SK-N-SH (cell line): ENCODE measurements at regions not wholly inside any gene's neighbourhood (a gene's known extent, or its start where the extent isn't known, plus 50 kb on each side); places are given as distances from the start of the nearest gene placed in this dataset.

ENCODE experiments used
- CTCF ChIA-PET: fragments of 300-600, 350-600 bp; formaldehyde crosslinking; extraction: SDS; loops from one replicate; lab custom pipeline; 2021; lab: Yijun Ruan, JAX
- POLR2A ChIA-PET: fragments of 350-600 bp; sonication (Branson Sonifier 250); formaldehyde crosslinking; extraction: SDS; loops from one replicate; lab custom pipeline; 2020; ENCODE audit warnings: antibody characterized with exemption, inconsistent platforms; lab: Yijun Ruan, JAX
- DNase-seq: peaks from one replicate; pipeline ENCODE4 v3.0.0; 2012
- H2AFZ ChIP-seq: fragments of 200-600 bp; sonication (generic); 2 replicates; pipeline ENCODE4 v1.8.1; 2016; ENCODE audit warnings: antibody characterized with exemption, mild to moderate bottlenecking, low read depth
- H3F3A ChIP-seq: fragments of 200-600 bp; sonication (generic); replicated peaks from 2 replicates; pipeline ENCODE3; 2016; ENCODE audit warnings: antibody characterized with exemption, mild to moderate bottlenecking; ENCODE audit not compliant: insufficient read depth
- H3K27ac ChIP-seq, 2 experiments: fragments of 200-500 bp in 1 of 2; fragments of 200-600 bp in 1 of 2; sonication (Bioruptor generic) in 1 of 2; sonication (generic), shearing (Covaris generic) in 1 of 2; 2 replicates each; pipeline versions ENCODE4 v1.5.1 to v1.6.1; 2014 to 2016; ENCODE audit warnings: low read depth in 2 of 2, inconsistent platforms in 1 of 2, low read length in 1 of 2, mild to moderate bottlenecking in 1 of 2, mixed read lengths in 1 of 2
- H3K27me3 ChIP-seq: fragments of 200-600 bp; sonication (generic), shearing (Covaris generic); 2 replicates; pipeline ENCODE4 v1.6.1; 2016; ENCODE audit warnings: mixed run types; ENCODE audit not compliant: insufficient read depth
- H3K36me3 ChIP-seq, 2 experiments: fragments of 200-500 bp in 1 of 2; fragments of 200-600 bp in 1 of 2; sonication (Bioruptor generic) in 1 of 2; sonication (generic) in 1 of 2; replicated peaks in 1 of 2; 2 replicates each; pipeline versions ENCODE3 to v1.5.1; 2014 to 2016; ENCODE audit warnings: low read length in 1 of 2, mild to moderate bottlenecking in 1 of 2; ENCODE audit not compliant: insufficient read depth in 2 of 2, control insufficient read depth in 1 of 2
- H3K4me1 ChIP-seq, 2 experiments: fragments of 200-500 bp in 1 of 2; fragments of 200-600 bp in 1 of 2; sonication (Bioruptor generic) in 1 of 2; sonication (generic), shearing (Covaris generic) in 1 of 2; 2 replicates each; pipeline versions ENCODE4 v1.5.1 to v1.6.1; 2014 to 2016; ENCODE audit warnings: low read depth in 1 of 2, low read length in 1 of 2, mixed run types in 1 of 2; ENCODE audit not compliant: insufficient read depth in 2 of 2, control insufficient read depth in 1 of 2
- H3K4me2 ChIP-seq: fragments of 200-600 bp; sonication (generic), shearing (Covaris generic); 2 replicates; pipeline ENCODE4 v1.6.1; 2017; ENCODE audit warnings: mixed run types
- H3K4me3 ChIP-seq, 2 experiments: fragments of 200-500 bp in 1 of 2; fragments of 200-600 bp in 1 of 2; sonication (Bioruptor generic) in 1 of 2; sonication (generic), shearing (Covaris generic) in 1 of 2; 2 replicates each; pipeline versions ENCODE4 v1.5.1 to v1.8.1; 2014 to 2016; ENCODE audit warnings: low read depth in 2 of 2, inconsistent platforms in 1 of 2, low read length in 1 of 2, mild to moderate bottlenecking in 1 of 2, mixed read lengths in 1 of 2, moderate library complexity in 1 of 2
- H3K79me2 ChIP-seq: fragments of 200-600 bp; sonication (generic); 2 replicates; pipeline ENCODE4 v1.8.1; 2017; ENCODE audit warnings: mild to moderate bottlenecking; ENCODE audit not compliant: insufficient read depth
- H3K9ac ChIP-seq: fragments of 200-600 bp; sonication (generic); 2 replicates; pipeline ENCODE4 v1.6.1; 2017; ENCODE audit warnings: mixed run types
- H3K9me2 ChIP-seq: fragments of 200-600 bp; sonication (generic); 2 replicates; pipeline ENCODE4 v1.6.1; 2017; ENCODE audit warnings: mixed run types
- H3K9me3 ChIP-seq: fragments of 200-600 bp; sonication (generic); 2 replicates; pipeline ENCODE4 v1.6.1; 2017; ENCODE audit warnings: mixed run types, mild to moderate bottlenecking, moderate library complexity
- H4K20me1 ChIP-seq: fragments of 200-600 bp; sonication (generic); 2 replicates; pipeline ENCODE4 v1.6.1; 2017; ENCODE audit warnings: mild to moderate bottlenecking, mixed run types; ENCODE audit not compliant: insufficient read depth
- CHD2 ChIP-seq: fragments of 150-350 bp; IDR thresholded peaks from 2 replicates; pipeline ENCODE4 v1.6.1; 2018; ENCODE audit warnings: low read length; ENCODE audit not compliant: partially characterized antibody
- CTCF ChIP-seq: fragments of 200-600 bp; sonication (generic); IDR thresholded peaks from 2 replicates; pipeline ENCODE4 v1.6.1; 2017; ENCODE audit warnings: antibody characterized with exemption, mild to moderate bottlenecking, moderate library complexity
- ELF1 ChIP-seq: IDR thresholded peaks from 2 replicates; pipeline ENCODE4 v1.4.0; 2012
- EP300 ChIP-seq, 2 experiments: IDR thresholded peaks; 2 replicates each; pipeline versions ENCODE4 v1.4.0 to v1.6.1; 2012; ENCODE audit warnings: borderline replicate concordance in 1 of 2, low read depth in 1 of 2, low read length in 1 of 2
- FOSL2 ChIP-seq: IDR thresholded peaks from 2 replicates; pipeline ENCODE4 v1.4.0; 2012; ENCODE audit warnings: low read depth, mild to moderate bottlenecking, moderate library complexity, borderline replicate concordance
- FOXM1 ChIP-seq: IDR thresholded peaks from 2 replicates; pipeline ENCODE4 v1.4.0; 2012; ENCODE audit warnings: low read depth, mild to moderate bottlenecking
- IRF3 ChIP-seq: fragments of 150-350 bp; IDR thresholded peaks from 2 replicates; pipeline ENCODE4 v1.6.1; 2016; ENCODE audit warnings: mild to moderate bottlenecking, low read depth, low read length
- JUND ChIP-seq: IDR thresholded peaks from 2 replicates; pipeline ENCODE4 v1.4.0; 2012
- MAX ChIP-seq: IDR thresholded peaks from 2 replicates; pipeline ENCODE4 v1.4.0; 2012; ENCODE audit warnings: low read depth
- MXI1 ChIP-seq: IDR thresholded peaks from 2 replicates; pipeline ENCODE4 v1.6.1; 2012; ENCODE audit warnings: mild to moderate bottlenecking, low read depth, low read length, improper control_type of control experiment
- NFIC ChIP-seq: IDR thresholded peaks from 2 replicates; pipeline ENCODE4 v1.4.0; 2012; ENCODE audit warnings: borderline replicate concordance
- PBX3 ChIP-seq: IDR thresholded peaks from 2 replicates; pipeline ENCODE4; 2012
- SMC3 ChIP-seq: IDR thresholded peaks from 2 replicates; pipeline ENCODE4 v1.6.1; 2012; ENCODE audit warnings: low read depth, low read length, improper control_type of control experiment
- TCF12 ChIP-seq: IDR thresholded peaks from 2 replicates; pipeline ENCODE4 v1.4.0; 2012
- USF2 ChIP-seq: fragments of 150-350 bp; IDR thresholded peaks from 2 replicates; pipeline ENCODE4 v1.6.1; 2017; ENCODE audit warnings: antibody characterized with exemption, low read length, low read depth, borderline replicate concordance
- ZBTB33 ChIP-seq: IDR thresholded peaks from 2 replicates; pipeline ENCODE4 v1.4.0; 2012; ENCODE audit warnings: low read depth, borderline replicate concordance
- WGBS: methylation state at CpG from one replicate; pipeline ENCODE4 v1.1.6; 2017; ENCODE audit warnings: low lambda C conversion rate; 5-methylcytosine and 5-hydroxymethylcytosine counted together

- H2AFZ ChIP-seq: peak overlapping the region; percentile 75
- DNase-seq: no peak
- TF ChIP-seq MAX (0 out of 2 replicates have a peak, but pooled peaks have one; percentile 47), CHD2 (no peak)
- TF ChIP-seq, all 33 proteins: peak for 1
- Histone ChIP-seq H3K4me1 (peaks cover 0 to 6% of the 10 kb centered on the region in 2 experiments; a peak in 1 of 4 replicates), H3K4me3 (no peak overlapping the region), H3K36me3 (no peaks in the 10 kb centered on the region), H3K79me2 (no peaks in the 10 kb centered on the region), H3K9me2 (no peaks in the 10 kb centered on the region), H3K27ac (peak overlapping the region; percentile 58 to 60; a peak in 3 of 4 replicates), H3K9me3 (no peaks in the 10 kb centered on the region), H3K4me2 (no peak overlapping the region), H3F3A (no peaks in the 10 kb centered on the region), H3K9ac (peak overlapping the region; percentile 13; the same call in 1 of the 2 replicates), H4K20me1 (no peaks in the 10 kb centered on the region), H3K27me3 (no peaks in the 10 kb centered on the region)
- 13% methylated on average over 4 of the region's 4 CpGs for WGBS
- ChIA-PET CTCF (no interaction called here), POLR2A (no interaction called here)
Observed at GRCh38 chr3:83934192-83935021, 1024.4 kb upstream of the CADM2 start.

GRCh38 chr3:83938491-83938890 lies 1020.3 kb upstream of the CADM2 start:
- POLR2A ChIA-PET: no interaction called here
- no peaks in the 10 kb centered on the region for H3K79me2 ChIP-seq
- no peak overlapping the region for H2AFZ ChIP-seq
- no peaks in the 10 kb centered on the region for H3K9me3 ChIP-seq
- H4K20me1 ChIP-seq: no peaks in the 10 kb centered on the region
- no peaks in the 10 kb centered on the region; the same call in 1 of the 2 replicates for H3K27me3 ChIP-seq
- H3F3A ChIP-seq: no peaks in the 10 kb centered on the region
- DNase-seq: no peak
- no peak overlapping the region for H3K9ac ChIP-seq
- H3K9me2 ChIP-seq: no peaks in the 10 kb centered on the region
- H3K36me3 ChIP-seq: no peaks in the 10 kb centered on the region
- no peak overlapping the region for H3K27ac ChIP-seq
- 4% methylated on average over 2 of the region's 2 CpGs for WGBS
- H3K4me3 ChIP-seq: no peak overlapping the region
- H3K4me2 ChIP-seq: no peak overlapping the region
- peaks cover 0 to 6% of the 10 kb centered on the region in 2 experiments; a peak in 1 of 4 replicates for H3K4me1 ChIP-seq
- CTCF ChIA-PET: interaction anchor here (1.6 kb wide), 1 partner anchor 10 kb away, joined by 4 read pairs; no protein-coding TSS in a partner anchor
- TF ChIP-seq JUND (no peak), CHD2 (no peak), PBX3 (no peak), ZBTB33 (no peak), FOXM1 (no peak), NFIC (no peak), MXI1 (no peak), IRF3 (no peak), ELF1 (no peak), SMC3 (no peak), EP300 (IDR thresholded peaks at IDR 0.05; ENCODE audit: borderline replicate concordance in 1 of 2, low read depth in 1 of 2, low read length in 1 of 2) (no peak), TCF12 (no peak), USF2 (no peak), CTCF (no peak), FOSL2 (no peak)
